GM12878 (cell line): ENCODE measurements at regions not wholly inside any gene's neighbourhood (a gene's known extent, or its start where the extent isn't known, plus 50 kb on each side); places are given as distances from the start of the nearest gene placed in this dataset.
"Not testable (repeated sequence)": the region's sequence is repeated elsewhere in the genome, so short reads cannot be mapped to it uniquely, and the experiment has no call there.

ENCODE experiments used
- ATAC-seq: fragments of 200-7000 bp; cut with Tn5 transposase; 3 replicates; pipeline ENCODE4 v1.9.1; 2020; ENCODE audit warnings: mild to moderate bottlenecking, moderate library complexity
- BruUV-seq: library from RNA; stranded (reverse); fragments of 400-500 nt; replicated peaks from 2 replicates; lab custom pipeline; 2021; lab: Mats Ljungman, UMichigan
- CTCF ChIA-PET: fragments of 300-600 bp; sonication (Branson Sonifier 250); formaldehyde crosslinking; extraction: SDS; loops from one replicate; lab custom pipeline; 2021; ENCODE audit warnings: inconsistent platforms; lab: Yijun Ruan, JAX
- POLR2A ChIA-PET: fragments of 350-600 bp; formaldehyde crosslinking; extraction: SDS; loops from one replicate; lab custom pipeline; 2021; ENCODE audit warnings: inconsistent platforms; lab: Charles Lee
- RAD21 ChIA-PET: fragments of 300-600 bp; sonication (Branson Sonifier 250); formaldehyde crosslinking; loops from one replicate; lab custom pipeline; 2023; ENCODE audit warnings: antibody characterized with exemption; ENCODE audit not compliant: unreplicated experiment; lab: Charles Lee
- SMC1A ChIA-PET: fragments of 300-600 bp; sonication (Branson Sonifier 250); formaldehyde crosslinking; loops from one replicate; lab custom pipeline; 2023; ENCODE audit not compliant: unreplicated experiment, uncharacterized antibody; lab: Charles Lee
- DNase-seq: peaks from one replicate; pipeline ENCODE4 v3.0.0-alpha.2; 2011; ENCODE audit warnings: low read depth, low spot score
- FAIRE-seq: peaks from 3 replicates; lab custom pipeline; 2011; peaks lifted over from hg19 to GRCh38; lab: Jason Lieb, UNC
- H2AFZ ChIP-seq: 2 replicates; pipeline ENCODE4 v1.6.0; 2011; ENCODE audit warnings: low read depth, low read length, control low read depth; ENCODE audit not compliant: control insufficient read depth
- H3K27ac ChIP-seq: 2 replicates; pipeline ENCODE4 v1.5.1; 2011; ENCODE audit warnings: control low read depth; ENCODE audit not compliant: control insufficient read depth, insufficient read depth
- H3K27me3 ChIP-seq, 2 experiments: replicated peaks in 1 of 2; 2 replicates each; pipeline versions ENCODE4 v1.6.0 to v1.6.1; 2011; ENCODE audit warnings: low read length in 1 of 2; ENCODE audit not compliant: control insufficient read depth in 2 of 2, insufficient read depth in 2 of 2
- H3K36me3 ChIP-seq, 2 experiments: 2 replicates each; pipeline ENCODE4 v1.5.1; 2011; ENCODE audit warnings: low read length in 1 of 2; ENCODE audit not compliant: control insufficient read depth in 2 of 2, insufficient read depth in 2 of 2
- H3K4me1 ChIP-seq: 2 replicates; pipeline ENCODE4 v1.6.1; 2011; ENCODE audit warnings: mild to moderate bottlenecking, low read length, moderate library complexity, mixed read lengths; ENCODE audit not compliant: control insufficient read depth, insufficient read depth
- H3K4me2 ChIP-seq: 2 replicates; pipeline ENCODE4 v1.6.0; 2011; ENCODE audit warnings: control low read depth; ENCODE audit not compliant: control insufficient read depth, insufficient read depth
- H3K4me3 ChIP-seq: fragments of 200-600 bp; sonication (generic); 2 replicates; pipeline ENCODE4 v1.5.1; 2016
- H3K79me2 ChIP-seq: 2 replicates; pipeline ENCODE4 v1.6.0; 2011; ENCODE audit warnings: low read length; ENCODE audit not compliant: control insufficient read depth, insufficient read depth
- H3K9ac ChIP-seq: 2 replicates; pipeline ENCODE4 v1.8.0; 2011; ENCODE audit warnings: low read length, control low read depth, mixed read lengths; ENCODE audit not compliant: control insufficient read depth, insufficient read depth
- H3K9me3 ChIP-seq: replicated peaks from 3 replicates; pipeline ENCODE4 v1.5.1; 2011; ENCODE audit warnings: mild to moderate bottlenecking, low read length; ENCODE audit not compliant: control insufficient read depth, insufficient read depth
- H4K20me1 ChIP-seq: 2 replicates; pipeline ENCODE4 v1.6.0; 2011; ENCODE audit not compliant: control insufficient read depth, insufficient read depth
- BRCA1 ChIP-seq: IDR thresholded peaks from 2 replicates; pipeline ENCODE4 v1.6.1; 2011; ENCODE audit warnings: low read depth, low read length, improper control_type of control experiment
- HCFC1 ChIP-seq: fragments of 150-350 bp; IDR thresholded peaks from 2 replicates; pipeline ENCODE4 v1.6.1; 2014; ENCODE audit warnings: low read length
- IKZF2 ChIP-seq, 2 experiments: fragments of 450-650 bp; IDR thresholded peaks; 2 replicates each; pipeline ENCODE4 v1.6.1; 2017; ENCODE audit warnings: mild to moderate bottlenecking in 2 of 2, moderate library complexity in 2 of 2
- MYC ChIP-seq: IDR thresholded peaks from 2 replicates; pipeline ENCODE4 v1.6.1; 2011; ENCODE audit warnings: mild to moderate bottlenecking, low read length, moderate library complexity, inconsistent platforms; ENCODE audit not compliant: insufficient read depth, insufficient replicate concordance, insufficient read length, severe bottlenecking
- POLR2AphosphoS5 ChIP-seq: IDR thresholded peaks from 2 replicates; pipeline ENCODE4 v1.6.1; 2011; ENCODE audit warnings: mild to moderate bottlenecking, low read length, inconsistent platforms
- ZNF207 ChIP-seq: fragments of 450-650 bp; IDR thresholded peaks from 2 replicates; pipeline ENCODE4 v1.6.1; 2014; ENCODE audit warnings: antibody characterized with exemption, mild to moderate bottlenecking, borderline replicate concordance
- WGBS: methylation state at CpG from one replicate; pipeline ENCODE4 v1.1.6; 2016; ENCODE audit warnings: low lambda C conversion rate; ENCODE audit not compliant: insufficient replicate concordance, insufficient coverage; ENCODE audit errors: missing lambda C conversion rate; 5-methylcytosine and 5-hydroxymethylcytosine counted together
- in situ Hi-C: fragments of 300-500 bp; cut with MboI; formaldehyde crosslinking; loops from 9 replicates; pipeline ENCODE4 v1.14.3; 2018; ENCODE audit warnings: mixed read lengths
- intact Hi-C: fragments of 100-400 bp; cut with micrococcal nuclease; formaldehyde crosslinking; loops from one replicate; pipeline ENCODE4 v1.14.2; 2022; ENCODE audit not compliant: unreplicated experiment
- TF ChIP-seq, protein P1 (sequence below): fragments of 150-350 bp; IDR thresholded peaks from 2 replicates; pipeline ENCODE4 v1.6.1; 2016; ENCODE audit warnings: low read depth, low read length
- TF ChIP-seq, protein P2 (sequence below): fragments of 450-650 bp; IDR thresholded peaks from 2 replicates; pipeline ENCODE4 v1.6.1; 2016; ENCODE audit warnings: mild to moderate bottlenecking, moderate library complexity, borderline replicate concordance

DNA sequence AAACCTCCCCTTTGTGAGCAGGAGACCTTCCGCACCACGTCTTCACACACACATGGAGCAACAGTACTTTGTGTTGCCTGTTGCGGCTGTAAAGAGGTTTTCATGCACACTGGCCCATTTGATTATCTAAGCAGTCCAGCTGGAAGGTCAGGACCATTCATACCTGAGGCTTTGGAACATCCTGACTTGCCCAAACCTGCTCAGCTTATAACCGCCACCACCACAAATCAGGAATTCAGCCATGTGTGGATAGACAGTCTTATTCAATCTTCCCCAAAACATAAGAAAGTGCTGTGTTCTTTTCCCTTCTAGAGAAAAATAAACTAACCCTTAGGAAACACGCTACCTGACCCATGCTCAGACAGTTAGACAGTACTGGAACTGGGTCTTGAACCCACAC lies 81.6 kb upstream of the XYLT1 start (continued):
- TF ChIP-seq, protein P1, sequence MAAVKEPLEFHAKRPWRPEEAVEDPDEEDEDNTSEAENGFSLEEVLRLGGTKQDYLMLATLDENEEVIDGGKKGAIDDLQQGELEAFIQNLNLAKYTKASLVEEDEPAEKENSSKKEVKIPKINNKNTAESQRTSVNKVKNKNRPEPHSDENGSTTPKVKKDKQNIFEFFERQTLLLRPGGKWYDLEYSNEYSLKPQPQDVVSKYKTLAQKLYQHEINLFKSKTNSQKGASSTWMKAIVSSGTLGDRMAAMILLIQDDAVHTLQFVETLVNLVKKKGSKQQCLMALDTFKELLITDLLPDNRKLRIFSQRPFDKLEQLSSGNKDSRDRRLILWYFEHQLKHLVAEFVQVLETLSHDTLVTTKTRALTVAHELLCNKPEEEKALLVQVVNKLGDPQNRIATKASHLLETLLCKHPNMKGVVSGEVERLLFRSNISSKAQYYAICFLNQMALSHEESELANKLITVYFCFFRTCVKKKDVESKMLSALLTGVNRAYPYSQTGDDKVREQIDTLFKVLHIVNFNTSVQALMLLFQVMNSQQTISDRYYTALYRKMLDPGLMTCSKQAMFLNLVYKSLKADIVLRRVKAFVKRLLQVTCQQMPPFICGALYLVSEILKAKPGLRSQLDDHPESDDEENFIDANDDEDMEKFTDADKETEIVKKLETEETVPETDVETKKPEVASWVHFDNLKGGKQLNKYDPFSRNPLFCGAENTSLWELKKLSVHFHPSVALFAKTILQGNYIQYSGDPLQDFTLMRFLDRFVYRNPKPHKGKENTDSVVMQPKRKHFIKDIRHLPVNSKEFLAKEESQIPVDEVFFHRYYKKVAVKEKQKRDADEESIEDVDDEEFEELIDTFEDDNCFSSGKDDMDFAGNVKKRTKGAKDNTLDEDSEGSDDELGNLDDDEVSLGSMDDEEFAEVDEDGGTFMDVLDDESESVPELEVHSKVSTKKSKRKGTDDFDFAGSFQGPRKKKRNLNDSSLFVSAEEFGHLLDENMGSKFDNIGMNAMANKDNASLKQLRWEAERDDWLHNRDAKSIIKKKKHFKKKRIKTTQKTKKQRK, result no peak
- TF ChIP-seq POLR2AphosphoS5 (no peak), IKZF2 (IDR thresholded peaks at IDR 0.05) (no peak), ZNF207 (no peak), HCFC1 (no peak), BRCA1 (no peak), MYC (no peak)
- TF ChIP-seq, protein P2, sequence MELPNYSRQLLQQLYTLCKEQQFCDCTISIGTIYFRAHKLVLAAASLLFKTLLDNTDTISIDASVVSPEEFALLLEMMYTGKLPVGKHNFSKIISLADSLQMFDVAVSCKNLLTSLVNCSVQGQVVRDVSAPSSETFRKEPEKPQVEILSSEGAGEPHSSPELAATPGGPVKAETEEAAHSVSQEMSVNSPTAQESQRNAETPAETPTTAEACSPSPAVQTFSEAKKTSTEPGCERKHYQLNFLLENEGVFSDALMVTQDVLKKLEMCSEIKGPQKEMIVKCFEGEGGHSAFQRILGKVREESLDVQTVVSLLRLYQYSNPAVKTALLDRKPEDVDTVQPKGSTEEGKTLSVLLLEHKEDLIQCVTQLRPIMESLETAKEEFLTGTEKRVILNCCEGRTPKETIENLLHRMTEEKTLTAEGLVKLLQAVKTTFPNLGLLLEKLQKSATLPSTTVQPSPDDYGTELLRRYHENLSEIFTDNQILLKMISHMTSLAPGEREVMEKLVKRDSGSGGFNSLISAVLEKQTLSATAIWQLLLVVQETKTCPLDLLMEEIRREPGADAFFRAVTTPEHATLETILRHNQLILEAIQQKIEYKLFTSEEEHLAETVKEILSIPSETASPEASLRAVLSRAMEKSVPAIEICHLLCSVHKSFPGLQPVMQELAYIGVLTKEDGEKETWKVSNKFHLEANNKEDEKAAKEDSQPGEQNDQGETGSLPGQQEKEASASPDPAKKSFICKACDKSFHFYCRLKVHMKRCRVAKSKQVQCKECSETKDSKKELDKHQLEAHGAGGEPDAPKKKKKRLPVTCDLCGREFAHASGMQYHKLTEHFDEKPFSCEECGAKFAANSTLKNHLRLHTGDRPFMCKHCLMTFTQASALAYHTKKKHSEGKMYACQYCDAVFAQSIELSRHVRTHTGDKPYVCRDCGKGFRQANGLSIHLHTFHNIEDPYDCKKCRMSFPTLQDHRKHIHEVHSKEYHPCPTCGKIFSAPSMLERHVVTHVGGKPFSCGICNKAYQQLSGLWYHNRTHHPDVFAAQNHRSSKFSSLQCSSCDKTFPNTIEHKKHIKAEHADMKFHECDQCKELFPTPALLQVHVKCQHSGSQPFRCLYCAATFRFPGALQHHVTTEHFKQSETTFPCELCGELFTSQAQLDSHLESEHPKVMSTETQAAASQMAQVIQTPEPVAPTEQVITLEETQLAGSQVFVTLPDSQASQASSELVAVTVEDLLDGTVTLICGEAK, result no peak

- H3K9ac ChIP-seq, H4K20me1 ChIP-seq, H3K4me3 ChIP-seq, H2AFZ ChIP-seq, BruUV-seq, RAD21 ChIA-PET, FAIRE-seq, H3K27me3 ChIP-seq, H3K27ac ChIP-seq, POLR2A ChIA-PET, H3K9me3 ChIP-seq, H3K4me1 ChIP-seq, DNase-seq, H3K4me2 ChIP-seq, H3K79me2 ChIP-seq, SMC1A ChIA-PET, H3K36me3 ChIP-seq, ATAC-seq: not testable (repeated sequence)
- in situ Hi-C loops, result loop anchor here (25.0 kb wide), 1 partner anchor 1211 kb away; no protein-coding TSS in a partner anchor
- intact Hi-C loops, result loop anchor here (10.0 kb wide), 1 partner anchor 63 kb away; no protein-coding TSS in a partner anchor
- WGBS, result 42% methylated on average over 6 of the region's 6 CpGs
- CTCF ChIA-PET, result interaction anchor here (1.1 kb wide), 1 partner anchor 291 kb away, joined by 4 read pairs; no protein-coding TSS in a partner anchor
Measured at GRCh38 chr16:17551682-17552081, 80.9 kb upstream of the XYLT1 start.
